HuH-7 (cell line): ENCODE measurements at regions not wholly inside any gene's neighbourhood (a gene's known extent, or its start where the extent isn't known, plus 50 kb on each side); places are given as distances from the start of the nearest gene placed in this dataset.

Source experiments
- DNase-seq: peaks from one replicate; pipeline ENCODE4 v3.0.0; 2011; ENCODE audit warnings: low spot score

DNA sequence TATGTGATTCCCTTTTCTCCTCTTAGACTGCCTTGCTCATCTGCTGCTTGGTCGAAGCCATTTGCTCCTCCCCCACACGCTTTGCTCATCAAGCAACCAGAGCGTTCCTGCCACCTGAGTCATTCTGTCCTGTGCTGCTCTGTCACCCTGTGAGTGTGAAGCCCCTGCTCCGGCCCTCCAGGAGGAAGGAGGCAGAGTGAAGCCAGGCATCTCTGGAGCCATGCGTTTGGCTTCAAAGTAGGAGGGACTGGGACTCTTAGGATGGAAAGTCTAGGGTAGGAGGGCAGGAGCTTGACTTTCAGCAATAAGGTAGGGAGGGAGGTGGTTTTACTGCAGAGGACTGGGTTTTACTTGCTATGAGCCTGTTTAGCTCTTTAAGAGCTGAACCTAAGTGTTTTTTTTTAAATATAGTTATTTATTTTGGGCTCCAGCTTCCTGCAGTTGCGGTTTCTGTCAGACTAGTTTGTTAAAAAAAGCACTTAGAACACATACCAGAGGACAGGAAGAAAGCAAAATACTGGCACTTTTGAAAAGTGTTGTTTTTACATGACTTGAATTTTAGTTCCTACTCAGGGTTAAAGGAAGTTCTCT, 63.6 kb downstream of the SPINK2 start:
- DNase-seq, result no peak

DNA sequence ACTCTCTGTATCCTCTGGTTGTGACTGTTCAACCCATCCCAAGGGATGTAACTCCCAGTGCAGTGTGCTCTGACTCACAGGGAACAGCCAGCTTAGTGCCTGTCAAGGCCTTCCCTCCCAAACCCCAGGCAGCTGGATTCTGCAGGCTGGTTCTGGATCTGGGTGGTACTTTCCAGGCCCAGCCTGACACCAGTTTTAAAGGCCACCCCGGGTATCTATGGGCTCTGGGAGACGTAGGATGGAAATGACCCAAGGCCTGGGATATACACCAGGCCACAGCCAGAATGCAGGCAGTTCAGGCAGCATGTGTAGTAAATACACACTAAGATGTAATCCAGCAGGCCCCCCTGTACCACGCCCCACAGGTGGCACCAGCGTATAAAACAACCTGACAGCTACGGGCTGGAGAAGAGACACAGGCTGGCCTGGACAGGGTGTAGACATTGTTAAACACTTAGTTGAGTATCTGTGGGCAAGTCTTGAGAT, 64.2 kb downstream of the SPINK2 start:
- DNase-seq, result no peak

DNA sequence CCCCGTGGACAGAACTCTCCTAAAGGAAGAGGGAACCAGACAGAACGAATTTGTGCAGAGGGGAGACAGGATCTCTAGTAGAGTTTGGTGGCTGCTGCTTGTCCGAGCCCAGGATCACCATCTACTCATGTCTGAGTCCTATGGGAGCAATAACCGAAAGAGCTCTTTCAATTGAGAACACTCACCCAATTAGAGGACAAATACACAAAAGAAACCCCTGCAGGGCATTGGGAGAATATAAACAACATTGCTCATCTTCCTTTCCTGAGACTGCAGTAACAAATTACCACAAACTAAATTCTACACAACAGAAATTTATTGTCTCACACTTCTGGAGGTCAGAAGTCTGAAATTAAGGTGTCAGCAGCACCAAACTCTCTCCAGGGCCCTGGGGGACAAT, 65.6 kb downstream of the SPINK2 start:
- DNase-seq, result no peak

DNA sequence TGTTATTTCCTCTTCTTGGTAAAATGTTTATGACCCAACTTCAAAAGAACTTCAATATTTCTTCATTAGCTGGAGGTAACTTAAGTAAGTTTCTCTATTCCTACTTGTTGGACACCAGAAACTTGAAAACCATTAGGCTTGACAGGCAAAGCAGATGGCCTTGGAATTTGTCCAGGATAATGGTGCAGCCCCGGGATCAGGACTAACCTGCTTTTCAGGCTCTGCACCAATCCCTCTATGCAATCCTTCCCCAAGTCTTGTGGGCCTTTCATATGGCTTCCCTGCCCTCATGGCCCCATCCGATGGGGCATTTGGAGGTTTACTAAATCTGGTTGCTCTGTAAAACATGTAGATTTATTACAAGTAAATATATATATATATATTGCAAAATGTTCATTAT, 68.5 kb downstream of the SPINK2 start:
- DNase-seq, result no peak

DNA sequence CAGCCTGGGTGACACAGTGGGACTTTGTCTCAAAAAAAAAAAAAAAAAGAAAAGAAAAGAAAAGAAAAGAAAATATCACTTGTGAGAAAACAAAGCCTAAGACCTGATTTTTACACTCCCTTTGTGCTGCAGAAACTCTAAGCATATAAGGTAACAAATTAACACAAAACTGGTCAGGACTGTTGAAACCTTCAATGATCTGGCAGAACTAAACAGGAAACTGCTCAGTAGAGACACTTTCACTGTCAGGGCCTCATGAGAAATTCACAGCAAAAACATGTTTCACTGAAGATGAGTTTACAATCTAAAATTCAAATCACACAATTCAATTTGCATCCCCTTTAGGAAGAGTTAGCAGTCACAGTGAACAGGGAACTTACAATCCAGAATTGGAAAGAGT, 69.1 kb upstream of the HOPX start:
- DNase-seq, result no peak

DNA sequence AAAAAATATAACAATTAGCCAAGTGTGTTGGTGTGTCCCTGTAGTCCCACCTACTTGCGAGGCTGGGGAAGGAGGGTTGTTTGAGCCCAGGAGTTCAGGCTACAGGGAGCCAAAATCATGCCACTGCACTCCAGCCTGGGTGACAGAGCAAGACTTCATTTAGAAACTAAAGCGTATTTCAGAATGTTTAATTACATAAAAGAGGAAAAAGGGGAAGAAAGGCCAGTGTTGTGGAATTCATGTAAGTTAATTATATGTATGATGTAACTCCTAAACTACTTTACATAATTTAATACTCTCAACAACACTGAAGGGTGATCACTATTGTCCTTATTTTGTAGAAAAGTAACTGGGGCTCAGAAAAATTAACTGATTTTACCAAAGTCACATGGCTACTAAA, 67.2 kb upstream of the HOPX start:
- no peak for DNase-seq

DNA sequence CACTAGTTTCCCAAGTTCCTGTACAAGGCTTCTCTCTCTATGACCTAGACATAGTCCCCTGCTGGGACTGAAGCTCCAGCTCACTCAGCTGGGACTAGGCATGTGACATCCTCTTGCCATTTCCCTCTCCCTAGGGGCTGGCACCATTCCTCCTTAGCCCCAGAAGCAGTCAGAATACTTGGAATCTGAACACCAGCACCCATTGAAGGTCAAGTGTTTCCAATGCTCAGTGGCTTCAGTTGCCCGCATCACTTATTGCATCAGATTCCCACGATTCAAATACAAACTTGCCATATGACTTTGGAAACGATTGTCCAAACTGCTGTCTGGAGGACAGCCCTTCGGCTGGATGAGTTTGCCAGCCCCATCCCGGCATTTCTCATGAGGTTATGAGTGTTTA, 65.5 kb upstream of the HOPX start:
- DNase-seq, result no peak

DNA sequence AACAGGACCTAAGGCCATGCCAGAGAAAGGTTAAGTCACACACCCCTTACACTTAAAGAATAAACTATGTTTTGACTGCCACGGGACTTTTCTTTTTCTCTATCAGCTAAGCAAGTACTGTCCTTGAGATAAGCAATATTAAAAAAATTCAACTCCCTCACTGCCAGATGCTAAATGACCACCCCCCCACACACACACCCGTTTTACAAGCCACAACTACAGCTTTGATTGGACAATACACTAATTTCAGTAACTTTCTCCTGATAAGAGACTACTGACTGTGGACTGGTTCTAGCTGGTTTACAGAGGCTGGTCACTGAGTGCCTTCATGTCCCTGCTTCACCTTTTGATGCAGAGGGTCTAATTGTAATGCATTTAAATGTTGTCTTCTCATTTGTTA, 63.9 kb upstream of the HOPX start:
- DNase-seq, result no peak

DNA sequence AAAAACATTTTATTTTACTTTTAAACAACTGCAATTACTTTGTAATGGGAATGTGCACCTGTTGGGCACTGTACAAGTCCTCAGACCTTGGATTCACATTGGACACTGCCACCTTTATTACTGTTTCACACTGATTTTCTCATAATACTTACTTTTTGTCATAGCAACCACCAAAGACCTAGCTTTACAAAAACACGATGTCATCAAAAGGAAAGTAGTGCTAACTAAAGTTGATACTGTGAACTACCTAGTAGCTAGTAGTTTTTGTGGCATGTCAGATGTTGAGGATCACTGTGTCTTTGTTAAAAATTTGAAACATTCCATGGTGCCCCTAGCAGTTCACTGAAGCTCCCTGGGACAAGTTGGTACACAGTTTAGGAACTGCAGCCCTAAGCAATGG, 62.9 kb upstream of the HOPX start:
- DNase-seq, result no peak

DNA sequence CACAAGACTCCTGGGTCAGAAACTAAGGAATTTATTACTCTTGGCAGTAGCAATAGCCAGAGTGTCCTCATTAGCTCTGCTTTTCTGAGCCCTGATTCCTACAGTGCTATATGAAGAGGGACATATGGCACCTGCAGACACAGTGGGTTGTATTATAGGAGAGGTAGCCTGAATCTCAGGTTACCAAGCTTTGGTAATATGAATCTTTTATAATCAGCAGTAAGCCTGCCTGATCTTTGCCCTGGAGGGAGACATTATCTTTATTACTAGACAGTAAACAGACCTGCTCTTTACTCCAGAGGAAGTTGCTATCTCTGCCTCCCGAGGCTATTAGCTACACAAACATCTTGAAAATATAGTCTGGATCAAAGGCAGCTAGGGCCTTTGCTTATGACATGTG, 62.5 kb upstream of the HOPX start:
- DNase-seq, result peak; percentile 60

DNA sequence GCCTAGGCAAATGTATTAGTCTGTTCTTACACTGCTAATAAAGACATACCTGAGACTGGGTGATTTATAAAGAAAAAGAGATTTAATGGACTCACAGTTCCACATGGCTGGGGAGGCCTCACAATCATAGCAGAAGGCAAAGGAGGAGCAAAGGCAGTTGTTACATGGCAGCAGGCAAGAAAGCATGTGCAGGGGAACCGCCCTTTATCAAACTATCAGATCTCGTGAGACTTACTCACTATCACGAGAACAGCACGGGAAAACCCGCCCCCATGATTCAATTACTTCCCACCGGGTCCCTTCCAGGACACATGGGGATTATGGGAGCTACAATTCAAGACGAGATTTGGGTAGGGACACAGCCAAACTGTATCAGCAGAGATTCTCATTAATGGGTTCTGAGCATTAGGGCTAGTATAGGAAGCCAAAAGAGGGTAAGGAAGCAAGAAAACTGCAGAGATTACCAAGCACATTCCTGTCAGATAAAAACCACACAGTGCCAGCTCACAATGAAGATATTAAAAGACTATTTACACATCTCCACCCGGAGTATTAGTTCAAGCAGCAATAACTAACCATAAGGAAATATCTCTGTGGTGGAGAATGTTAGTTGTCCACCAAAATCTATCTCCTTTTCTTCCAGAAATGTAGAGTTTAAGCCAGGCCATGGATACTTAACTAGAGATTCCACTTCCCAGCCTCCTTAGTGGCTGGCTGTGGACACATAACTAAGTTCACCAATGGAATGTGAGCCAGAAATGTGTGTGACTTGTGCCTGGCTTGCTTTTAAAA, 61.2 kb upstream of the HOPX start:
- no peak for DNase-seq

DNA sequence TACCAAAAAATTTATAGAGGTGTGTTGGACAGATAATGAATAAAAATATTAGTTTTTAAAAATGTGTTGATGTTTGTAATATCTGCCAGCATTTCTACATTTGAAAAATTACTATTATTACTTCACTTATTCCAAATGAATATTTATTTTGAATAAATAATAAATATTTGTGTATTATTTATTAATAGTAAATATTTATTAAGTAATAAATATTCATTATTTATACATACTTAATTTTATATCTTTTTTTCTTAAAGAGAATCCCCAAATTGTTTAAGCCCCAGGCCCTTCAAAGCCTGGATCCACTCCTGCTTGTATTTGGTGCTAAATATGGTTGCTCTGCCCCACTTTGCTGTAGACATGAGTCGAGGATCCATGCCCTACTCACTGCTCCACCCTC, 60.5 kb upstream of the HOPX start:
- no peak for DNase-seq

DNA sequence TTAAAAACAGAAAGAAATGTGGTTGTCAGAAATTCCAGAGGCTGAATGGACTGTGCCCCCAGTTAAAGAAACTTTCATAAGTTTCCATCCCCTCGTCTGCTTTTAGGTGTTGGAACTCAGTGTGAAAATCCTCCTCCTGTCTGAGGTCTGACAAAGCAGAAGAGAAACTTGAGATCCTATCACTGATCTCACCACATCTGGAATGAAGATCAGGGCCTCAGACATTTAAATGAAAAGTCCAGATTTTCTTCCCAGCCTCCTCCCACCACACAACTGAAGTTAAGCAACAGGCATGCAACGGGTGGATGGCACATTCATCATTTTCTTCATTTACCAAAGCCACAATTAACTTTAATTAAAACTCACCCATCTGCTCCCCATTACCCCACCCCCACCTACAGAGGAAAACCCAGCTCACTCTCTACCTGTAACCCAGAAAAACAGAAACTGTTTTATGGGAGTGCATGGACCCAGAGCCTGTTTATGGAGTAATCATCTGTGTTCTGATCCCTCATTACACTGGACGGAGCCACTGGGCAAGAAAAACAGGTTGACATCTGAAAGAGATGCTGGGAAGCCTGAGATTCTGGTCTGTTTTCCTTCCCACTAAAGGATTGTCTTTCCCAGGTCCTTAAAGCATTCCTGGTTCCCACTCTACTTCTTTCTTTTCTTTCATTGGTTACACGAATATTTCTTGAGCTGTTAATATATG, 58.1 kb upstream of the HOPX start:
- no peak for DNase-seq

DNA sequence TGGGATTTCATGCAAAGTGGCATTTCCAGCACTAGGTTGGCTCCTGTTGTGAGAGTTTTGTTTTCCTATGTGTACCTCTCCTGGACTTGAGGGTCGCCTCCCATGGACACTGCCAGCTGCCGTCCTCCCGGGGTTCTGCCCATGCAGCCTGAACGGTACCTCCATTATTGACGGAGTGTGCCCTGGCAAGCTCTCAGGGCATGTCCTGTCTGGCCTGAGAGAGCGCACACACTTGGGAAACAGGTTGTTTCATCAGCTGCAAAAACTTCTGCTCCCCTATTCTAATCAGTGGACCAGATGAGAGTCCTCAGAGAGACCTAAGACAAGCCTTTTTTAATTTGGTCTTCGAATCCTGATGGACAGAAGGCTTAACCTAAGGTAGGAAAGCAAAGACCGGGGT, 56.6 kb upstream of the HOPX start:
- no peak for DNase-seq

DNA sequence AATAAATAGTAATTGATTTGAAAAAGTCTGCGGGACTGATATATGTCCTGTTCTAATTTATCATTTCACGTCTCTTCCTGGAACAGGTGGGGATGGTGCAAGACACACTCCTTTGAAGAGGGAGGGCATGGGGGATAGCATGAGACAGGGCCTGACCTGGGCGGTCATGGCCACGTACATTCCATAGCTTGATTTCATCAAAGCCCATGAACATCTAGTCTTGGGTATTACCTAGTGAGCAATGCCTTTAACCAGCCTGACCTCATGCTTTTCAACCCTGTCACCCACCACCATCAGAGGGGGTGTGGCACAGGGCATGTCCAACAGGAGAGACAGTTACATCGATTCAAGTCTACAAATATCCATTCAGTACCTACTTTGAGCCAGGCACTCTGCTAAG, 52.3 kb upstream of the HOPX start:
- no peak for DNase-seq

DNA sequence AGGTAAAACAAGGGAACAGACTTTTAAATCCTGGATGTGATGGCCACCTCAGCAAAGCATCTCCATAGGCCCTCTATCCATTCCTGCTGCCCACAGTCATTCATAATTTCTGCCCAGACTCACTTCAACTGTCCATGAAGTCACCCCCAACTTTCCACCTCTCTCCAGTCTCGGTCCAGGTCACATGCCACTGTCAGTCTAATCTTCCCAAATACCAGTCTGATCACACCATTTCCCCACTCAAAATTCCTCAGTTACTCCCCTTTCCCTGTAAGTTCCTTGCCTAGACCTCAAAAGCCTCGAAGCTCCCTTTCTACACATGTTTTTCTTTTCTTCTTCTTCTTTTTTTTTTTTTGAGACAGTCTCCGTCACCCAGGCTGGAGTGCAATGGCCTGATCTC, 51.2 kb upstream of the HOPX start:
- DNase-seq, result no peak

DNA sequence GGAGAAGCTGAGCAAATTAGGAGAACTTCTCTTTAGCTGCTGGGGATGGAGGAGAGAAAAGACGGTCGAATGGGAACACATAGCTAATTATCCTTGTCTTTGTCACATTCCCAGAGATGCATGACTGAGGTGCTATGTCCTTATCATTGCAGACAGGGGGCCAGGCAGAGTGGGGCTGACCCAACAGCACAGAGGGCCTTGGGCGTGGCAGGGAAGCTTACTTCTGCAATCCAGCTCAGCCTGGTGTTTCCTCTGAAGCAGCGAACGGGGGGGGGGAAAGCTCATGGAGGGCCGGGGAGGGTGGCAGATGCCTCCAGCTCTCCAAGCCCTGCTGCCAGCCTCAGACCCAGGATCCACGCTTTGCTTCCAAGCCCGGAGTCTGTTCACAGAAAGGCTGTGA, 50.8 kb upstream of the HOPX start:
- DNase-seq, result peak; percentile 27
